Naive thymus-derived CD4-positive, alpha-beta T cell (primary cell): ENCODE measurements at regions not wholly inside any gene's neighbourhood (a gene's known extent, or its start where the extent isn't known, plus 50 kb on each side); places are given as distances from the start of the nearest gene placed in this dataset.

Source experiments
- ATAC-seq: fragments of 150-1000 bp; cut with Tn5 transposase; 2 replicates; pipeline ENCODE4 v1.10.0; 2021; ENCODE audit warnings: mild to moderate bottlenecking, moderate library complexity
- CTCF ChIA-PET: fragments of 350-600 bp; sonication (Branson Sonifier 250); formaldehyde crosslinking; loops from one replicate; lab custom pipeline; 2021; ENCODE audit warnings: antibody characterized with exemption; lab: Charles Lee
- POLR2A ChIA-PET: fragments of 350-600 bp; sonication (Branson Sonifier 250); formaldehyde crosslinking; loops from one replicate; lab custom pipeline; 2021; ENCODE audit warnings: antibody characterized with exemption, inconsistent platforms; lab: Charles Lee
- DNase-seq, 9 donors: peaks; one replicate each; pipeline versions ENCODE4 v3.0.0 to v3.0.0-alpha.2; 2020 to 2022; ENCODE audit warnings: mixed read lengths in 1 of 9
- H3K27ac ChIP-seq: one replicate; pipeline ENCODE4 v1.7.0; 2013; ENCODE audit warnings: mild to moderate bottlenecking, low read depth, low read length, moderate library complexity
- H3K27me3 ChIP-seq, 2 donors: one replicate each; pipeline ENCODE4 v1.7.0; 2013; ENCODE audit warnings: low read length in 2 of 2, mild to moderate bottlenecking in 2 of 2, moderate library complexity in 2 of 2; ENCODE audit not compliant: control insufficient read depth in 2 of 2, insufficient read depth in 2 of 2
- H3K36me3 ChIP-seq, 3 experiments: 1 replicate in 2 of 3; 2 replicates in 1 of 3; pipeline ENCODE4 v1.7.0; 2013; ENCODE audit warnings: low read length in 3 of 3, mild to moderate bottlenecking in 3 of 3, moderate library complexity in 1 of 3; ENCODE audit not compliant: insufficient read depth in 3 of 3, control insufficient read depth in 2 of 3
- H3K4me1 ChIP-seq, 2 donors: one replicate each; pipeline ENCODE4 v1.7.0; 2013; ENCODE audit warnings: low read length in 2 of 2, mild to moderate bottlenecking in 2 of 2, moderate library complexity in 1 of 2; ENCODE audit not compliant: control insufficient read depth in 2 of 2, insufficient read depth in 2 of 2
- H3K4me3 ChIP-seq: 2 replicates; pipeline ENCODE4 v1.7.0; 2013; ENCODE audit warnings: mild to moderate bottlenecking, low read length
- H3K9me3 ChIP-seq, 3 experiments: 1 replicate in 2 of 3; 2 replicates in 1 of 3; pipeline ENCODE4 v1.7.0; 2013; ENCODE audit warnings: low read length in 3 of 3; ENCODE audit not compliant: control insufficient read depth in 2 of 3
- H3K27ac Mint-ChIP-seq, 9 donors: one replicate each; pipeline ENCODE4 v1.8.0; 2020 to 2022; ENCODE audit warnings: mixed read lengths in 9 of 9, mild to moderate bottlenecking in 8 of 9, moderate library complexity in 5 of 9, inconsistent platforms in 2 of 9
- H3K27me3 Mint-ChIP-seq, 5 donors: one replicate each; pipeline ENCODE4 v1.8.0; 2021 to 2022; ENCODE audit warnings: mixed read lengths in 5 of 5, mild to moderate bottlenecking in 1 of 5
- H3K36me3 Mint-ChIP-seq, 5 donors: one replicate each; pipeline ENCODE4 v1.8.0; 2020 to 2022; ENCODE audit warnings: mixed read lengths in 5 of 5, mild to moderate bottlenecking in 3 of 5, inconsistent platforms in 1 of 5
- H3K4me1 Mint-ChIP-seq, 7 donors: one replicate each; pipeline ENCODE4 v1.8.0; 2020 to 2022; ENCODE audit warnings: mixed read lengths in 7 of 7, mild to moderate bottlenecking in 3 of 7, inconsistent platforms in 1 of 7
- H3K4me3 Mint-ChIP-seq, 10 donors: one replicate each; pipeline ENCODE4 v1.8.0; 2020 to 2022; ENCODE audit warnings: mild to moderate bottlenecking in 10 of 10, mixed read lengths in 10 of 10, moderate library complexity in 6 of 10, inconsistent platforms in 2 of 10
- H3K9me3 Mint-ChIP-seq, 11 donors: one replicate each; pipeline ENCODE4 v1.8.0; 2020 to 2022; ENCODE audit warnings: mixed read lengths in 11 of 11, mild to moderate bottlenecking in 4 of 11, inconsistent platforms in 1 of 11, moderate library complexity in 1 of 11
- intact Hi-C, 2 donors: fragments of 100-400 bp; cut with micrococcal nuclease; formaldehyde crosslinking; loops; one replicate each; pipeline ENCODE4 v1.15.1; 2023

GRCh38 chr2:146869328-146869727 is 975.5 kb upstream of the ACVR2A start:
- Histone ChIP-seq H3K27ac (no peak overlapping the region), H3K27me3 (no peaks in the 10 kb centered on the region), H3K9me3 (no peaks in the 10 kb centered on the region), H3K4me1 (no peaks in the 10 kb centered on the region), H3K4me3 (no peak overlapping the region), H3K36me3 (no peaks in the 10 kb centered on the region)
- Mint-ChIP-seq H3K27me3 (no peaks in the 10 kb centered on the region), H3K36me3 (no peaks in the 10 kb centered on the region), H3K4me3 (no peak overlapping the region), H3K4me1 (no peaks in the 10 kb centered on the region), H3K27ac (no peak overlapping the region), H3K9me3 (peaks cover 0 to 13% (median 4%) of the 10 kb centered on the region in 11 donors)
- DNase-seq (no peak), ATAC-seq (no peak)
- POLR2A ChIA-PET, result no interaction called here
- CTCF ChIA-PET, result no interaction called here
- intact Hi-C loops, result no loop called here

- intact Hi-C loops, result no loop called here
- Mint-ChIP-seq H3K4me3 (no peak overlapping the region), H3K4me1 (no peaks in the 10 kb centered on the region), H3K9me3 (peaks cover 0 to 17% (median 6%) of the 10 kb centered on the region in 11 donors), H3K27ac (no peak overlapping the region), H3K36me3 (no peaks in the 10 kb centered on the region), H3K27me3 (no peaks in the 10 kb centered on the region)
- CTCF ChIA-PET, result no interaction called here
- Histone ChIP-seq H3K27ac (no peak overlapping the region), H3K4me3 (no peak overlapping the region), H3K9me3 (no peaks in the 10 kb centered on the region), H3K27me3 (no peaks in the 10 kb centered on the region), H3K4me1 (no peaks in the 10 kb centered on the region), H3K36me3 (no peaks in the 10 kb centered on the region)
- POLR2A ChIA-PET, result no interaction called here
- DNase-seq (no peak), ATAC-seq (no peak)
Observed at GRCh38 chr2:146868051-146868450, 976.8 kb upstream of the ACVR2A start.

- ATAC-seq (no peak), DNase-seq (no peak)
- Histone ChIP-seq H3K27me3 (no peaks in the 10 kb centered on the region), H3K9me3 (no peaks in the 10 kb centered on the region), H3K27ac (no peak overlapping the region), H3K4me3 (no peak overlapping the region), H3K4me1 (no peaks in the 10 kb centered on the region), H3K36me3 (no peaks in the 10 kb centered on the region)
- no peak overlapping the region for H3K4me3 Mint-ChIP-seq
- intact Hi-C loops, result no loop called here
- H3K4me1 Mint-ChIP-seq, result no peaks in the 10 kb centered on the region
- H3K9me3 Mint-ChIP-seq, result peaks cover 0 to 17% (median 6%) of the 10 kb centered on the region in 11 donors
- POLR2A ChIA-PET, result no interaction called here
- H3K27ac Mint-ChIP-seq, result no peak overlapping the region
- CTCF ChIA-PET, result no interaction called here
- no peaks in the 10 kb centered on the region for H3K27me3 Mint-ChIP-seq
- no peaks in the 10 kb centered on the region for H3K36me3 Mint-ChIP-seq
Observed at GRCh38 chr2:146867477-146867986, 977.3 kb upstream of the ACVR2A start.

GRCh38 chr2:146853741-146854444 is 990.9 kb upstream of the ACVR2A start:
- Histone ChIP-seq H3K27ac (no peak overlapping the region), H3K4me3 (no peak overlapping the region), H3K4me1 (no peaks in the 10 kb centered on the region), H3K27me3 (no peaks in the 10 kb centered on the region), H3K36me3 (no peaks in the 10 kb centered on the region), H3K9me3 (no peaks in the 10 kb centered on the region)
- Mint-ChIP-seq H3K9me3 (peaks cover 0 to 14% (median 0%) of the 10 kb centered on the region in 11 donors), H3K27me3 (peaks cover 0 to 6% (median 0%) of the 10 kb centered on the region in 5 donors), H3K36me3 (no peaks in the 10 kb centered on the region), H3K27ac (no peak overlapping the region), H3K4me1 (no peaks in the 10 kb centered on the region), H3K4me3 (no peak overlapping the region)
- ATAC-seq (no peak), DNase-seq (no peak)
- ChIA-PET CTCF (no interaction called here), POLR2A (no interaction called here)
- intact Hi-C loops, result no loop called here

GRCh38 chr2:146852661-146853060 is 992.2 kb upstream of the ACVR2A start:
- Histone ChIP-seq H3K36me3 (no peaks in the 10 kb centered on the region), H3K27ac (no peak overlapping the region), H3K27me3 (no peaks in the 10 kb centered on the region), H3K4me1 (no peaks in the 10 kb centered on the region), H3K9me3 (no peaks in the 10 kb centered on the region), H3K4me3 (no peak overlapping the region)
- no peaks in the 10 kb centered on the region for H3K36me3 Mint-ChIP-seq
- CTCF ChIA-PET, result no interaction called here
- H3K4me3 Mint-ChIP-seq, result no peak overlapping the region
- DNase-seq (no peak), ATAC-seq (no peak)
- H3K27me3 Mint-ChIP-seq, result peaks cover 0 to 6% (median 0%) of the 10 kb centered on the region in 5 donors
- no peaks in the 10 kb centered on the region for H3K4me1 Mint-ChIP-seq
- no peak overlapping the region for H3K27ac Mint-ChIP-seq
- POLR2A ChIA-PET, result no interaction called here
- peaks cover 0 to 8% (median 0%) of the 10 kb centered on the region in 11 donors for H3K9me3 Mint-ChIP-seq
- intact Hi-C loops, result no loop called here

- Mint-ChIP-seq H3K27me3 (peaks cover 0 to 6% (median 0%) of the 10 kb centered on the region in 5 donors), H3K9me3 (peaks cover 0 to 8% (median 0%) of the 10 kb centered on the region in 11 donors), H3K4me3 (no peak overlapping the region), H3K36me3 (no peaks in the 10 kb centered on the region), H3K27ac (no peak overlapping the region), H3K4me1 (no peaks in the 10 kb centered on the region)
- ChIA-PET POLR2A (no interaction called here), CTCF (no interaction called here)
- no peak for DNase-seq
- Histone ChIP-seq H3K36me3 (no peaks in the 10 kb centered on the region), H3K9me3 (no peaks in the 10 kb centered on the region), H3K27me3 (no peaks in the 10 kb centered on the region), H3K4me3 (no peak overlapping the region), H3K4me1 (no peaks in the 10 kb centered on the region), H3K27ac (no peak overlapping the region)
- no peak for ATAC-seq
- intact Hi-C loops, result no loop called here
Observed at GRCh38 chr2:146850746-146851145, 994.1 kb upstream of the ACVR2A start.

GRCh38 chr2:146847846-146848245 is 997.0 kb upstream of the ACVR2A start:
- no peak overlapping the region for H3K4me3 ChIP-seq
- Mint-ChIP-seq H3K4me3 (no peak overlapping the region), H3K27me3 (peaks cover 0 to 4% (median 0%) of the 10 kb centered on the region in 5 donors), H3K36me3 (no peaks in the 10 kb centered on the region), H3K27ac (no peak overlapping the region), H3K9me3 (peaks cover 0 to 8% (median 0%) of the 10 kb centered on the region in 11 donors), H3K4me1 (no peaks in the 10 kb centered on the region)
- no peaks in the 10 kb centered on the region for H3K4me1 ChIP-seq
- POLR2A ChIA-PET, result no interaction called here
- CTCF ChIA-PET, result no interaction called here
- no peaks in the 10 kb centered on the region for H3K36me3 ChIP-seq
- ATAC-seq, result no peak
- no peak for DNase-seq
- H3K9me3 ChIP-seq, result no peaks in the 10 kb centered on the region
- H3K27me3 ChIP-seq, result no peaks in the 10 kb centered on the region
- no peak overlapping the region for H3K27ac ChIP-seq
- intact Hi-C loops, result no loop called here
